ENCODE measurements at regions not wholly inside any gene's neighbourhood (a gene's known extent, or its start where the extent isn't known, plus 50 kb on each side); places are given as distances from the start of the nearest gene placed in this dataset.

- no peak for TF ChIP-seq CTCF (IDR thresholded peaks at IDR 0.05)
- TF ChIP-seq POLR2A (IDR thresholded peaks at IDR 0.05) = no peak
Measured at GRCh38 chr7:97503367-97504094, 228.4 kb upstream of the TAC1 start.

Data from adrenal gland (tissue), 5 donors.